HCT116 (cell line): ENCODE measurements at regions not wholly inside any gene's neighbourhood (a gene's known extent, or its start where the extent isn't known, plus 50 kb on each side); places are given as distances from the start of the nearest gene placed in this dataset.
A peak's percentile ranks its signal among the peaks of the same experiment; 100 is the strongest.

Experiments used
- ATAC-seq: fragments of 200-7000 bp; cut with Tn5 transposase; 2 replicates; pipeline ENCODE4 v1.9.1; 2020; ENCODE audit warnings: mild to moderate bottlenecking, moderate library complexity
- BruUV-seq: library from RNA; stranded (reverse); fragments of 400-500 nt; replicated peaks from 2 replicates; lab custom pipeline; 2021; lab: Mats Ljungman, UMichigan
- CTCF ChIA-PET: fragments of 300-600 bp; sonication (Branson Sonifier 250); formaldehyde crosslinking; loops from one replicate; lab custom pipeline; 2021; ENCODE audit warnings: antibody characterized with exemption; lab: Charles Lee
- POLR2A ChIA-PET: fragments of 300-600, 350-600 bp; sonication (Branson Sonifier 250); formaldehyde crosslinking; loops from one replicate; lab custom pipeline; 2021; ENCODE audit warnings: antibody characterized with exemption; lab: Charles Lee
- RAD21 ChIA-PET, 2 experiments: fragments of 300-600 bp; sonication (Branson Sonifier 250); formaldehyde crosslinking; loops; one replicate each; lab custom pipeline; 2023; ENCODE audit warnings: low total read pairs in 2 of 2; ENCODE audit not compliant: uncharacterized antibody in 2 of 2, unreplicated experiment in 2 of 2, low non-redundant PET in 1 of 2; lab: Charles Lee
- DNase-seq: peaks from one replicate; pipeline ENCODE4 v3.0.0-alpha.2; 2010; ENCODE audit warnings: low read depth, low spot score
- H2AFZ ChIP-seq: fragments of 200-600 bp; shearing (Covaris generic), sonication (generic); 2 replicates; pipeline ENCODE4 v1.6.1; 2017; ENCODE audit warnings: low read depth, mixed run types, mixed read lengths, antibody characterized with exemption, low read length; ENCODE audit not compliant: poor library complexity, severe bottlenecking
- H3K27ac ChIP-seq: 2 replicates; pipeline ENCODE4 v1.5.1; 2012; ENCODE audit warnings: low read depth, low read length
- H3K27me3 ChIP-seq: fragments of 200-600 bp; sonication (generic); 2 replicates; pipeline ENCODE4 v1.6.1; 2016; ENCODE audit warnings: mixed run types, low read length, mixed read lengths; ENCODE audit not compliant: insufficient read depth
- H3K36me3 ChIP-seq, 2 experiments: fragments of 200-500 bp in 1 of 2; fragments of 200-600 bp in 1 of 2; sonication (Bioruptor generic) in 1 of 2; sonication (generic) in 1 of 2; 2 replicates each; pipeline versions ENCODE4 v1.5.1 to v1.6.1; 2014 to 2016; ENCODE audit warnings: low read length in 2 of 2, inconsistent platforms in 1 of 2, mixed read lengths in 1 of 2, mixed run types in 1 of 2; ENCODE audit not compliant: insufficient read depth in 2 of 2, control insufficient read depth in 1 of 2
- H3K4me1 ChIP-seq, 2 experiments: fragments of 200-600 bp in 1 of 2; sonication (generic) in 1 of 2; 2 replicates each; pipeline versions ENCODE4 v1.5.1 to v1.6.1; 2012 to 2017; ENCODE audit warnings: low read length in 2 of 2, inconsistent platforms in 1 of 2, mild to moderate bottlenecking in 1 of 2, mixed read lengths in 1 of 2, mixed run types in 1 of 2, moderate library complexity in 1 of 2; ENCODE audit not compliant: insufficient read depth in 2 of 2, control insufficient read depth in 1 of 2
- H3K4me2 ChIP-seq: fragments of 200-600 bp; sonication (generic); 2 replicates; pipeline ENCODE4 v1.6.1; 2017; ENCODE audit warnings: mixed run types, low read length, mixed read lengths
- H3K4me3 ChIP-seq, 2 experiments: fragments of 200-600 bp in 1 of 2; sonication (generic) in 1 of 2; replicated peaks in 1 of 2; 2 replicates each; pipeline ENCODE4 v1.5.1; 2011 to 2016; ENCODE audit warnings: low read length in 2 of 2, control low read depth in 1 of 2, low read depth in 1 of 2, mild to moderate bottlenecking in 1 of 2, mixed read lengths in 1 of 2, mixed run types in 1 of 2
- H3K79me2 ChIP-seq: fragments of 200-600 bp; sonication (generic); 2 replicates; pipeline ENCODE4 v1.6.1; 2017; ENCODE audit warnings: mild to moderate bottlenecking, mixed run types, low read length, moderate library complexity, mixed read lengths; ENCODE audit not compliant: insufficient read depth
- H3K9ac ChIP-seq: fragments of 200-600 bp; sonication (generic); 2 replicates; pipeline ENCODE4 v1.6.1; 2016; ENCODE audit warnings: low read length, mixed read lengths
- H3K9me2 ChIP-seq: fragments of 200-600 bp; sonication (generic), shearing (Covaris generic); 2 replicates; pipeline ENCODE4 v1.6.1; 2017; ENCODE audit warnings: mixed run types, mild to moderate bottlenecking, moderate library complexity; ENCODE audit not compliant: insufficient read depth
- H3K9me3 ChIP-seq, 2 experiments: fragments of 200-500 bp in 1 of 2; fragments of 200-600 bp in 1 of 2; sonication (Bioruptor generic) in 1 of 2; sonication (generic) in 1 of 2; 2 replicates each; pipeline ENCODE4 v1.6.1; 2014 to 2017; ENCODE audit warnings: low read length in 2 of 2, mixed read lengths in 2 of 2, inconsistent platforms in 1 of 2, low read depth in 1 of 2, mild to moderate bottlenecking in 1 of 2, mixed run types in 1 of 2, moderate library complexity in 1 of 2; ENCODE audit not compliant: control insufficient read depth in 1 of 2, insufficient read depth in 1 of 2
- H4K20me1 ChIP-seq: fragments of 200-600 bp; sonication (generic), shearing (Covaris generic); 2 replicates; pipeline ENCODE4 v1.6.1; 2017; ENCODE audit warnings: mixed run types, mild to moderate bottlenecking, moderate library complexity; ENCODE audit not compliant: insufficient read depth
- EGR1 ChIP-seq: IDR thresholded peaks from 2 replicates; pipeline ENCODE4 v1.6.1; 2012; ENCODE audit warnings: low read depth
- JUND ChIP-seq: IDR thresholded peaks from 2 replicates; pipeline ENCODE4 v1.6.1; 2012
- POLR2AphosphoS5 ChIP-seq: IDR thresholded peaks from 2 replicates; pipeline ENCODE4 v1.6.1; 2011; ENCODE audit warnings: mild to moderate bottlenecking, low read depth, low read length, moderate library complexity
- RAD21 ChIP-seq: IDR thresholded peaks from 2 replicates; pipeline ENCODE4 v1.6.1; 2012; ENCODE audit warnings: low read depth, mild to moderate bottlenecking
- ZBTB33 ChIP-seq: IDR thresholded peaks from 2 replicates; pipeline ENCODE4 v1.6.1; 2011; ENCODE audit warnings: mild to moderate bottlenecking, low read length, moderate library complexity; ENCODE audit not compliant: insufficient replicate concordance; ENCODE audit errors: extremely low read depth
- intact Hi-C: fragments of 100-400 bp; cut with micrococcal nuclease; formaldehyde crosslinking; loops from 2 replicates; pipeline ENCODE4 v1.10.0; 2022
- TF ChIP-seq, protein P1 (sequence below), 3 experiments: fragments of 200-600 bp in 1 of 3; sonication (generic) in 1 of 3; IDR thresholded peaks in 2 of 3; conservative IDR thresholded peaks in 1 of 3; 2 replicates each; pipeline ENCODE4 v1.5.1; 2012 to 2017; ENCODE audit warnings: low read depth in 2 of 3, low read length in 2 of 3, antibody characterized with exemption in 1 of 3, borderline replicate concordance in 1 of 3, control low read depth in 1 of 3, mild to moderate bottlenecking in 1 of 3, mixed read lengths in 1 of 3, mixed run types in 1 of 3, moderate library complexity in 1 of 3; ENCODE audit not compliant: insufficient read depth in 1 of 3

GRCh38 chr6:144657691-144658090, 372.6 kb downstream of the UTRN start (continued):
- TF ChIP-seq, protein P1, sequence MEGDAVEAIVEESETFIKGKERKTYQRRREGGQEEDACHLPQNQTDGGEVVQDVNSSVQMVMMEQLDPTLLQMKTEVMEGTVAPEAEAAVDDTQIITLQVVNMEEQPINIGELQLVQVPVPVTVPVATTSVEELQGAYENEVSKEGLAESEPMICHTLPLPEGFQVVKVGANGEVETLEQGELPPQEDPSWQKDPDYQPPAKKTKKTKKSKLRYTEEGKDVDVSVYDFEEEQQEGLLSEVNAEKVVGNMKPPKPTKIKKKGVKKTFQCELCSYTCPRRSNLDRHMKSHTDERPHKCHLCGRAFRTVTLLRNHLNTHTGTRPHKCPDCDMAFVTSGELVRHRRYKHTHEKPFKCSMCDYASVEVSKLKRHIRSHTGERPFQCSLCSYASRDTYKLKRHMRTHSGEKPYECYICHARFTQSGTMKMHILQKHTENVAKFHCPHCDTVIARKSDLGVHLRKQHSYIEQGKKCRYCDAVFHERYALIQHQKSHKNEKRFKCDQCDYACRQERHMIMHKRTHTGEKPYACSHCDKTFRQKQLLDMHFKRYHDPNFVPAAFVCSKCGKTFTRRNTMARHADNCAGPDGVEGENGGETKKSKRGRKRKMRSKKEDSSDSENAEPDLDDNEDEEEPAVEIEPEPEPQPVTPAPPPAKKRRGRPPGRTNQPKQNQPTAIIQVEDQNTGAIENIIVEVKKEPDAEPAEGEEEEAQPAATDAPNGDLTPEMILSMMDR (IDR thresholded peaks at IDR 0.05 in 2 of 3, conservative IDR thresholded peaks at IDR 0.05 in 1 of 3; ENCODE audit: borderline replicate concordance in 1 of 3, insufficient read depth in 1 of 3, low read depth in 2 of 3, low read length in 2 of 3), result no peak

DNA sequence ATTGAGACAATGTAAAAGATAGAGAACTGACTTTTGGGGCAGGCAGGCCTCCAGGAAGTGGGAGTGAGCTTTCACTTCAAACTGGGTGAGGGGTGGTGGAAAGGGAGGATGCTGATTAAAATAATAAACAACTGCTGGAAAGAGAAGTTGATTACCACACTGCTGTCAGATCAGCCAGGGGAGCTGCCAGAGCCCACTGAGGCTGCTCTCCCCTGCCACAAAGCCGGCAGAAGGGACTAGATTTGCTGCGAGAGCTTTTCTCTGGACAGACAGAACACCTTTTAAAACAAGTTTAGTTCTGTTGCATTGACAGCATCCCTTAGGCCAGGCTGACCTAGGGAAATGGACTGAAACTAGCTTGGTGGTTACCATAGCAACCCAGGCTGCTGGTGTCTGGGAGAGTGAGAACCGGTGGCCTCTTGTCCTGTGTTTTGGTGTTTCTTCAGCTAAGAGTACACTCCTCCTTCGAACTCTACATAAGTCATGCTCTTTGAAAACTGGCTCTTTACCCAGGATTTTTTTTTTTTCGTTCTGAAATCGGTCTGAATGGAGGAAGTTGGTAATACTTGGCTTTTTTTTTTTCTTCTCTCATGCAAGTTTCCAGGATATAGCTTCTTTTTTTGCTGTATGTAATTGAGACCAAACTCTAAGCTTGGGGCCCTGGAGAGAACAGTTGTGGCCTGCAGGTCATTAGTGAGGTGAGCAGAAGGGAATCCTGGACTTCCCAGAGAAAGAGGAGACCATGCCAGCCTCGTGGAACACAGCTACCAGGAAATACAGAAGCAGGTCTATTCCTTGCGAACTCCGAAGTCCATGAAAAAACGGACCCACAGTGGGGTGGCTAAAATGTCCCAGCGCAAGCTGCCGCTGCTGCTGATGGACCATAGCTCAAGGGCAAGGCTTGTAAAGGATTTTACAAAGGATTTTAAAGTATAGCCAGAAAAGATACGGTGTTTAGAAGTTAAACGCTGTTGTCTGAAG, 374.4 kb downstream of the UTRN start:
- TF ChIP-seq JUND (no peak), RAD21 (no peak), POLR2AphosphoS5 (no peak), ZBTB33 (no peak), EGR1 (no peak)
- ChIA-PET CTCF (no interaction called here), POLR2A (no interaction called here), RAD21 (no interaction called here)
- no peaks in the 10 kb centered on the region for H3K79me2 ChIP-seq
- DNase-seq (no peak), ATAC-seq (0 out of 2 replicates have a peak, but pooled peaks have one; percentile 20)
- no peak overlapping the region for H3K27ac ChIP-seq
- no peaks in the 10 kb centered on the region for H3K27me3 ChIP-seq
- BruUV-seq, result no TSS peak
- H3K4me1 ChIP-seq, result peaks cover 8 to 33% of the 10 kb centered on the region in 2 experiments; a peak in 3 of 4 replicates
- H3K9ac ChIP-seq, result no peak overlapping the region
- no peaks in the 10 kb centered on the region for H3K9me2 ChIP-seq
- H3K4me3 ChIP-seq, result no peak overlapping the region
- intact Hi-C loops, result no loop called here
- no peak overlapping the region for H2AFZ ChIP-seq
- H3K9me3 ChIP-seq, result no peaks in the 10 kb centered on the region; a peak in 1 of 4 replicates
- H3K36me3 ChIP-seq, result no peaks in the 10 kb centered on the region
- H3K4me2 ChIP-seq, result no peak overlapping the region
- no peaks in the 10 kb centered on the region for H4K20me1 ChIP-seq
